Keratinocyte (primary cell): ENCODE measurements at regions not wholly inside any gene's neighbourhood (a gene's known extent, or its start where the extent isn't known, plus 50 kb on each side); places are given as distances from the start of the nearest gene placed in this dataset.

Source experiments
- DNase-seq: peaks from one replicate; pipeline ENCODE4 v3.0.0-alpha.2; 2011; ENCODE audit warnings: low read depth, missing footprints, low spot score
- FAIRE-seq: peaks from 2 replicates; lab custom pipeline; 2011; peaks lifted over from hg19 to GRCh38; lab: Jason Lieb, UNC
- H2AFZ ChIP-seq: 2 replicates; pipeline ENCODE4 v1.6.0; 2012; ENCODE audit warnings: low read length, control low read depth, inconsistent platforms; ENCODE audit not compliant: control insufficient read depth
- H3K27ac ChIP-seq: 2 replicates; pipeline ENCODE4 v1.5.1; 2011; ENCODE audit warnings: low read length; ENCODE audit not compliant: control insufficient read depth, insufficient read depth
- H3K27me3 ChIP-seq: 3 replicates; pipeline ENCODE4 v1.6.0; 2011; ENCODE audit warnings: low read length; ENCODE audit not compliant: control insufficient read depth, insufficient read depth; ENCODE audit errors: extremely low read depth
- H3K36me3 ChIP-seq, 2 experiments: 2 replicates in 1 of 2; 3 replicates in 1 of 2; pipeline ENCODE4 v1.5.1; 2011; ENCODE audit warnings: low read length in 2 of 2, mild to moderate bottlenecking in 1 of 2; ENCODE audit not compliant: control insufficient read depth in 2 of 2, insufficient read depth in 2 of 2; ENCODE audit errors: extremely low read depth in 1 of 2
- H3K4me1 ChIP-seq: 3 replicates; pipeline ENCODE4 v1.5.1; 2011; ENCODE audit warnings: low read length; ENCODE audit not compliant: control insufficient read depth, insufficient read depth; ENCODE audit errors: extremely low read depth
- H3K4me2 ChIP-seq: 3 replicates; pipeline ENCODE4 v1.6.0; 2011; ENCODE audit warnings: low read depth, low read length; ENCODE audit not compliant: control insufficient read depth, insufficient read depth; ENCODE audit errors: extremely low read depth
- H3K4me3 ChIP-seq, 3 experiments: fragments of 200-600 bp in 1 of 3; sonication (generic) in 1 of 3; 2 replicates in 2 of 3; 3 replicates in 1 of 3; pipeline ENCODE4 v1.5.1; 2011 to 2016; ENCODE audit warnings: low read length in 3 of 3, mild to moderate bottlenecking in 3 of 3, control low read depth in 2 of 3, inconsistent platforms in 1 of 3, low read depth in 1 of 3, mixed read lengths in 1 of 3, mixed run types in 1 of 3, moderate library complexity in 1 of 3; ENCODE audit not compliant: control insufficient read depth in 2 of 3, insufficient read depth in 2 of 3; ENCODE audit errors: extremely low read depth in 1 of 3
- H3K79me2 ChIP-seq: 2 replicates; pipeline ENCODE4 v1.6.0; 2012; ENCODE audit warnings: low read length; ENCODE audit not compliant: control insufficient read depth, insufficient read depth
- H3K9ac ChIP-seq: 3 replicates; pipeline ENCODE4 v1.6.0; 2011; ENCODE audit warnings: low read length; ENCODE audit not compliant: control insufficient read depth, insufficient read depth; ENCODE audit errors: extremely low read depth
- H3K9me1 ChIP-seq: 3 replicates; pipeline ENCODE4 v1.6.0; 2011; ENCODE audit warnings: low read length; ENCODE audit not compliant: control insufficient read depth, insufficient read depth; ENCODE audit errors: extremely low read depth
- H3K9me3 ChIP-seq: 2 replicates; pipeline ENCODE4 v1.5.1; 2012; ENCODE audit warnings: low read depth, low read length; ENCODE audit not compliant: control insufficient read depth
- H4K20me1 ChIP-seq: 3 replicates; pipeline ENCODE4 v1.6.0; 2011; ENCODE audit warnings: low read length; ENCODE audit not compliant: control insufficient read depth, insufficient read depth; ENCODE audit errors: extremely low read depth
- CTCF ChIP-seq, 3 experiments: IDR thresholded peaks in 1 of 3; conservative IDR thresholded peaks in 1 of 3; optimal IDR thresholded peaks in 1 of 3; 2 replicates in 2 of 3; 3 replicates in 1 of 3; pipeline versions ENCODE3 to v1.5.1; 2011; ENCODE audit warnings: low read length in 3 of 3, mild to moderate bottlenecking in 3 of 3, moderate library complexity in 2 of 3, control low read depth in 1 of 3, inconsistent platforms in 1 of 3; ENCODE audit not compliant: insufficient read depth in 2 of 3; ENCODE audit errors: extremely low read depth in 1 of 3
- EZH2 ChIP-seq: IDR thresholded peaks from one replicate; pipeline ENCODE4 v1.6.1; 2012; ENCODE audit warnings: inconsistent platforms, mild to moderate bottlenecking, low read length, moderate library complexity
- dilution Hi-C: fragments of 300-500 bp; cut with MboI; formaldehyde crosslinking; loops from one replicate; pipeline ENCODE4 v1.7.0; 2020; ENCODE audit warnings: low sequenced_read_pairs; ENCODE audit not compliant: extremely low pct_ligation_motif_present

GRCh38 chr7:68505721-68506120 is 1092.6 kb upstream of the AUTS2 start:
- Histone ChIP-seq H2AFZ (no peak overlapping the region), H3K4me1 (no peaks in the 10 kb centered on the region), H3K4me2 (no peak overlapping the region), H3K36me3 (no peaks in the 10 kb centered on the region), H4K20me1 (no peaks in the 10 kb centered on the region), H3K27ac (no peak overlapping the region), H3K27me3 (no peaks in the 10 kb centered on the region), H3K4me3 (no peak overlapping the region), H3K79me2 (no peaks in the 10 kb centered on the region), H3K9me3 (no peaks in the 10 kb centered on the region), H3K9ac (no peak overlapping the region), H3K9me1 (no peaks in the 10 kb centered on the region)
- no peak for TF ChIP-seq CTCF (optimal IDR thresholded peaks at IDR 0.05 in 1 of 3, IDR thresholded peaks at IDR 0.05 in 1 of 3, conservative IDR thresholded peaks at IDR 0.05 in 1 of 3; ENCODE audit: extremely low read depth in 1 of 3, insufficient read depth in 2 of 3, low read length in 3 of 3)
- no peak for TF ChIP-seq EZH2
- dilution Hi-C loops = no loop called here
- FAIRE-seq (no peak), DNase-seq (no peak)

DNA sequence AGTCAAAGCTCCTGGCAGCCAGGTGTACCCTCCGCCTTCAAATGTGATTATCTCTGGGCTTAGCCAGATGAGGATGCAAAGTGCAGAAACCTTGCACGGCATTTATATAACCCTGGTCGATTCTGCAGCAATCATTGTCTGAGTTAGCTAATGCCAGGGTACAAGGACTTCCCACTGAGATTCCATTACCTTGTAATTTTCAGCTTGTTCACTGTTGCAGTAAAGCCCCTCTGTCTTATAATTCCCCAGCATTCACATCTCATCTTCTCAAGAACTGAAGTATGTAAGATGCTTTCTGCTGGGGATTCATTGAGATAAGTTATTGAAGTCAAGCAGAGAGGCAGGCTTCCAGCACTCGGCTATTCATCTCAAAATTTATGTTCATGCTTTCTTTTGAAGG is 1090.6 kb upstream of the AUTS2 start:
- no peak overlapping the region for H3K4me3 ChIP-seq
- H3K4me1 ChIP-seq = no peaks in the 10 kb centered on the region
- no peak for FAIRE-seq
- H2AFZ ChIP-seq = no peak overlapping the region
- H3K27me3 ChIP-seq = no peaks in the 10 kb centered on the region
- H3K9me1 ChIP-seq = no peaks in the 10 kb centered on the region
- no peaks in the 10 kb centered on the region for H3K79me2 ChIP-seq
- H3K36me3 ChIP-seq = no peaks in the 10 kb centered on the region
- no peak overlapping the region for H3K9ac ChIP-seq
- no peak for TF ChIP-seq CTCF (optimal IDR thresholded peaks at IDR 0.05 in 1 of 3, IDR thresholded peaks at IDR 0.05 in 1 of 3, conservative IDR thresholded peaks at IDR 0.05 in 1 of 3; ENCODE audit: extremely low read depth in 1 of 3, insufficient read depth in 2 of 3, low read length in 3 of 3)
- TF ChIP-seq EZH2 = no peak
- DNase-seq = no peak
- H3K27ac ChIP-seq = no peak overlapping the region
- no peaks in the 10 kb centered on the region for H4K20me1 ChIP-seq
- peaks cover 2% of the 10 kb centered on the region for H3K9me3 ChIP-seq
- H3K4me2 ChIP-seq = no peak overlapping the region
- dilution Hi-C loops = no loop called here
